GM12878 (cell line): ENCODE measurements at regions not wholly inside any gene's neighbourhood (a gene's known extent, or its start where the extent isn't known, plus 50 kb on each side); places are given as distances from the start of the nearest gene placed in this dataset.

Experiments used
- ATAC-seq: fragments of 200-7000 bp; cut with Tn5 transposase; 3 replicates; pipeline ENCODE4 v1.9.1; 2020; ENCODE audit warnings: mild to moderate bottlenecking, moderate library complexity
- BruUV-seq: library from RNA; stranded (reverse); fragments of 400-500 nt; replicated peaks from 2 replicates; lab custom pipeline; 2021; lab: Mats Ljungman, UMichigan
- CTCF ChIA-PET: fragments of 300-600 bp; sonication (Branson Sonifier 250); formaldehyde crosslinking; extraction: SDS; loops from one replicate; lab custom pipeline; 2021; ENCODE audit warnings: inconsistent platforms; lab: Yijun Ruan, JAX
- POLR2A ChIA-PET: fragments of 350-600 bp; formaldehyde crosslinking; extraction: SDS; loops from one replicate; lab custom pipeline; 2021; ENCODE audit warnings: inconsistent platforms; lab: Charles Lee
- RAD21 ChIA-PET: fragments of 300-600 bp; sonication (Branson Sonifier 250); formaldehyde crosslinking; loops from one replicate; lab custom pipeline; 2023; ENCODE audit warnings: antibody characterized with exemption; ENCODE audit not compliant: unreplicated experiment; lab: Charles Lee
- SMC1A ChIA-PET: fragments of 300-600 bp; sonication (Branson Sonifier 250); formaldehyde crosslinking; loops from one replicate; lab custom pipeline; 2023; ENCODE audit not compliant: unreplicated experiment, uncharacterized antibody; lab: Charles Lee
- DNase-seq: peaks from one replicate; pipeline ENCODE4 v3.0.0-alpha.2; 2011; ENCODE audit warnings: low read depth, low spot score
- FAIRE-seq: peaks from 3 replicates; lab custom pipeline; 2011; peaks lifted over from hg19 to GRCh38; lab: Jason Lieb, UNC
- H2AFZ ChIP-seq: 2 replicates; pipeline ENCODE4 v1.6.0; 2011; ENCODE audit warnings: low read depth, low read length, control low read depth; ENCODE audit not compliant: control insufficient read depth
- H3K27ac ChIP-seq: 2 replicates; pipeline ENCODE4 v1.5.1; 2011; ENCODE audit warnings: control low read depth; ENCODE audit not compliant: control insufficient read depth, insufficient read depth
- H3K27me3 ChIP-seq, 2 experiments: replicated peaks in 1 of 2; 2 replicates each; pipeline versions ENCODE4 v1.6.0 to v1.6.1; 2011; ENCODE audit warnings: low read length in 1 of 2; ENCODE audit not compliant: control insufficient read depth in 2 of 2, insufficient read depth in 2 of 2
- H3K36me3 ChIP-seq, 2 experiments: 2 replicates each; pipeline ENCODE4 v1.5.1; 2011; ENCODE audit warnings: low read length in 1 of 2; ENCODE audit not compliant: control insufficient read depth in 2 of 2, insufficient read depth in 2 of 2
- H3K4me1 ChIP-seq: 2 replicates; pipeline ENCODE4 v1.6.1; 2011; ENCODE audit warnings: mild to moderate bottlenecking, low read length, moderate library complexity, mixed read lengths; ENCODE audit not compliant: control insufficient read depth, insufficient read depth
- H3K4me2 ChIP-seq: 2 replicates; pipeline ENCODE4 v1.6.0; 2011; ENCODE audit warnings: control low read depth; ENCODE audit not compliant: control insufficient read depth, insufficient read depth
- H3K4me3 ChIP-seq: fragments of 200-600 bp; sonication (generic); 2 replicates; pipeline ENCODE4 v1.5.1; 2016
- H3K79me2 ChIP-seq: 2 replicates; pipeline ENCODE4 v1.6.0; 2011; ENCODE audit warnings: low read length; ENCODE audit not compliant: control insufficient read depth, insufficient read depth
- H3K9ac ChIP-seq: 2 replicates; pipeline ENCODE4 v1.8.0; 2011; ENCODE audit warnings: low read length, control low read depth, mixed read lengths; ENCODE audit not compliant: control insufficient read depth, insufficient read depth
- H3K9me3 ChIP-seq: replicated peaks from 3 replicates; pipeline ENCODE4 v1.5.1; 2011; ENCODE audit warnings: mild to moderate bottlenecking, low read length; ENCODE audit not compliant: control insufficient read depth, insufficient read depth
- H4K20me1 ChIP-seq: 2 replicates; pipeline ENCODE4 v1.6.0; 2011; ENCODE audit not compliant: control insufficient read depth, insufficient read depth
- BACH1 ChIP-seq: fragments of 450-650 bp; IDR thresholded peaks from 2 replicates; pipeline ENCODE4 v1.6.1; 2017; ENCODE audit warnings: mild to moderate bottlenecking, borderline replicate concordance
- BCL11A ChIP-seq: IDR thresholded peaks from 2 replicates; pipeline ENCODE4 v1.6.1; 2011; ENCODE audit warnings: low read depth, low read length
- BRCA1 ChIP-seq: IDR thresholded peaks from 2 replicates; pipeline ENCODE4 v1.6.1; 2011; ENCODE audit warnings: low read depth, low read length, improper control_type of control experiment
- CBFB ChIP-seq: IDR thresholded peaks from 2 replicates; pipeline ENCODE4 v1.6.1; 2016; ENCODE audit warnings: antibody characterized with exemption, low read depth
- IKZF1 ChIP-seq: fragments of 450-650 bp; conservative IDR thresholded peaks from 2 replicates; pipeline ENCODE4 v1.6.1; 2017; ENCODE audit warnings: antibody characterized with exemption, mild to moderate bottlenecking
- JUND ChIP-seq: IDR thresholded peaks from 2 replicates; pipeline ENCODE4 v1.6.1; 2012; ENCODE audit warnings: low read depth, mild to moderate bottlenecking, low read length, improper control_type of control experiment, moderate library complexity
- RAD51 ChIP-seq: fragments of 450-650 bp; IDR thresholded peaks from 2 replicates; pipeline ENCODE4 v1.6.1; 2016; ENCODE audit warnings: moderate library complexity, mild to moderate bottlenecking, inconsistent platforms
- RBBP5 ChIP-seq: fragments of 200-600 bp; sonication (generic); conservative IDR thresholded peaks from 2 replicates; pipeline ENCODE4 v1.6.1; 2016
- REST ChIP-seq: IDR thresholded peaks from 2 replicates; pipeline ENCODE4 v1.6.1; 2012; ENCODE audit warnings: mild to moderate bottlenecking, low read depth, low read length
- RUNX3 ChIP-seq: IDR thresholded peaks from 2 replicates; pipeline ENCODE4 v1.6.1; 2012; ENCODE audit warnings: low read length, inconsistent platforms
- SMARCA5 ChIP-seq: fragments of 450-650 bp; IDR thresholded peaks from 2 replicates; pipeline ENCODE4 v1.6.1; 2017; ENCODE audit warnings: mild to moderate bottlenecking
- ZNF622 ChIP-seq: fragments of 450-650 bp; IDR thresholded peaks from 2 replicates; pipeline ENCODE4 v1.6.1; 2017; ENCODE audit warnings: mild to moderate bottlenecking, inconsistent platforms
- WGBS: methylation state at CpG from one replicate; pipeline ENCODE4 v1.1.6; 2016; ENCODE audit warnings: low lambda C conversion rate; ENCODE audit not compliant: insufficient replicate concordance, insufficient coverage; ENCODE audit errors: missing lambda C conversion rate; 5-methylcytosine and 5-hydroxymethylcytosine counted together
- in situ Hi-C: fragments of 300-500 bp; cut with MboI; formaldehyde crosslinking; loops from 9 replicates; pipeline ENCODE4 v1.14.3; 2018; ENCODE audit warnings: mixed read lengths
- intact Hi-C: fragments of 100-400 bp; cut with micrococcal nuclease; formaldehyde crosslinking; loops from one replicate; pipeline ENCODE4 v1.14.2; 2022; ENCODE audit not compliant: unreplicated experiment
- TF ChIP-seq, protein P1 (sequence below): fragments of 450-650 bp; IDR thresholded peaks from 2 replicates; pipeline ENCODE4 v1.6.1; 2016; ENCODE audit warnings: mild to moderate bottlenecking
- TF ChIP-seq, protein P2 (sequence below): IDR thresholded peaks from 2 replicates; pipeline ENCODE4 v1.6.1; 2012; ENCODE audit warnings: low read length, inconsistent platforms
- TF ChIP-seq, protein P3 (sequence below): fragments of 450-650 bp; IDR thresholded peaks from 2 replicates; pipeline ENCODE4 v1.6.1; 2014; ENCODE audit warnings: mild to moderate bottlenecking

- TF ChIP-seq, protein P1, sequence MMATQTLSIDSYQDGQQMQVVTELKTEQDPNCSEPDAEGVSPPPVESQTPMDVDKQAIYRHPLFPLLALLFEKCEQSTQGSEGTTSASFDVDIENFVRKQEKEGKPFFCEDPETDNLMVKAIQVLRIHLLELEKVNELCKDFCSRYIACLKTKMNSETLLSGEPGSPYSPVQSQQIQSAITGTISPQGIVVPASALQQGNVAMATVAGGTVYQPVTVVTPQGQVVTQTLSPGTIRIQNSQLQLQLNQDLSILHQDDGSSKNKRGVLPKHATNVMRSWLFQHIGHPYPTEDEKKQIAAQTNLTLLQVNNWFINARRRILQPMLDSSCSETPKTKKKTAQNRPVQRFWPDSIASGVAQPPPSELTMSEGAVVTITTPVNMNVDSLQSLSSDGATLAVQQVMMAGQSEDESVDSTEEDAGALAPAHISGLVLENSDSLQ = no peak
- TF ChIP-seq, all 136 proteins: peak for 0
These were observed 129.7 kb upstream of the TPM1 start (continued) for GRCh38 chr15:62912808-62913207.

- Histone ChIP-seq H2AFZ (no peak overlapping the region), H3K36me3 (no peaks in the 10 kb centered on the region), H3K79me2 (no peaks in the 10 kb centered on the region), H3K27ac (no peak overlapping the region), H4K20me1 (no peaks in the 10 kb centered on the region), H3K4me3 (no peak overlapping the region), H3K9ac (no peak overlapping the region), H3K9me3 (no peaks in the 10 kb centered on the region; the same call in 2 of the 3 replicates), H3K4me2 (no peak overlapping the region), H3K4me1 (no peaks in the 10 kb centered on the region), H3K27me3 (peaks cover 0 to 5% of the 10 kb centered on the region in 2 experiments; a peak in 3 of 4 replicates)
- RAD21 ChIA-PET = no interaction called here
- POLR2A ChIA-PET = no interaction called here
- SMC1A ChIA-PET = no interaction called here
- DNase-seq (no peak), ATAC-seq (no peak), FAIRE-seq (no peak)
- BruUV-seq = no TSS peak
- TF ChIP-seq RAD51 = no peak
- no peak for TF ChIP-seq CBFB
- no peak for TF ChIP-seq BRCA1
- TF ChIP-seq SMARCA5 = no peak
- TF ChIP-seq IKZF1 = no peak
- TF ChIP-seq, protein P2, sequence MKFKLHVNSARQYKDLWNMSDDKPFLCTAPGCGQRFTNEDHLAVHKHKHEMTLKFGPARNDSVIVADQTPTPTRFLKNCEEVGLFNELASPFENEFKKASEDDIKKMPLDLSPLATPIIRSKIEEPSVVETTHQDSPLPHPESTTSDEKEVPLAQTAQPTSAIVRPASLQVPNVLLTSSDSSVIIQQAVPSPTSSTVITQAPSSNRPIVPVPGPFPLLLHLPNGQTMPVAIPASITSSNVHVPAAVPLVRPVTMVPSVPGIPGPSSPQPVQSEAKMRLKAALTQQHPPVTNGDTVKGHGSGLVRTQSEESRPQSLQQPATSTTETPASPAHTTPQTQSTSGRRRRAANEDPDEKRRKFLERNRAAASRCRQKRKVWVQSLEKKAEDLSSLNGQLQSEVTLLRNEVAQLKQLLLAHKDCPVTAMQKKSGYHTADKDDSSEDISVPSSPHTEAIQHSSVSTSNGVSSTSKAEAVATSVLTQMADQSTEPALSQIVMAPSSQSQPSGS = no peak
- no peak for TF ChIP-seq RUNX3
- TF ChIP-seq RBBP5 = no peak
- no peak for TF ChIP-seq BACH1
- no peak for TF ChIP-seq REST
- TF ChIP-seq ZNF622 = no peak
- TF ChIP-seq BCL11A = no peak
- TF ChIP-seq, protein P3, sequence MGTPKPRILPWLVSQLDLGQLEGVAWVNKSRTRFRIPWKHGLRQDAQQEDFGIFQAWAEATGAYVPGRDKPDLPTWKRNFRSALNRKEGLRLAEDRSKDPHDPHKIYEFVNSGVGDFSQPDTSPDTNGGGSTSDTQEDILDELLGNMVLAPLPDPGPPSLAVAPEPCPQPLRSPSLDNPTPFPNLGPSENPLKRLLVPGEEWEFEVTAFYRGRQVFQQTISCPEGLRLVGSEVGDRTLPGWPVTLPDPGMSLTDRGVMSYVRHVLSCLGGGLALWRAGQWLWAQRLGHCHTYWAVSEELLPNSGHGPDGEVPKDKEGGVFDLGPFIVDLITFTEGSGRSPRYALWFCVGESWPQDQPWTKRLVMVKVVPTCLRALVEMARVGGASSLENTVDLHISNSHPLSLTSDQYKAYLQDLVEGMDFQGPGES = no peak
- TF ChIP-seq JUND = no peak
- CTCF ChIA-PET = interaction anchor here (1.4 kb wide), 1 partner anchor 10 kb away, joined by 3 read pairs; no protein-coding TSS in a partner anchor
- WGBS = 0% methylated on average over 1 of the region's 1 CpG
- in situ Hi-C loops (no loop called here), intact Hi-C loops (no loop called here)
These were observed 129.3 kb upstream of the TPM1 start for GRCh38 chr15:62913246-62913645.
